Mesendoderm (in vitro differentiated cells): ENCODE measurements at regions not wholly inside any gene's neighbourhood (a gene's known extent, or its start where the extent isn't known, plus 50 kb on each side); places are given as distances from the start of the nearest gene placed in this dataset.
"Not testable (repeated sequence)": the region's sequence is repeated elsewhere in the genome, so short reads cannot be mapped to it uniquely, and the experiment has no call there.

Source experiments
- DNase-seq: peaks from one replicate; pipeline ENCODE4 v3.0.0; 2013
- H2AK5ac ChIP-seq: 2 replicates; pipeline ENCODE4 v1.6.1; 2013; ENCODE audit warnings: low read length, inconsistent platforms
- H2BK120ac ChIP-seq: 2 replicates; pipeline ENCODE4 v1.6.1; 2013; ENCODE audit warnings: low read depth, mild to moderate bottlenecking, low read length, moderate library complexity, mixed read lengths
- H2BK15ac ChIP-seq: replicated peaks from 2 replicates; pipeline ENCODE4 v1.6.1; 2013; ENCODE audit warnings: low read depth, mild to moderate bottlenecking, moderate library complexity
- H2BK5ac ChIP-seq: 2 replicates; pipeline ENCODE4 v1.6.1; 2013; ENCODE audit warnings: low read length, inconsistent platforms
- H3K18ac ChIP-seq: 2 replicates; pipeline ENCODE4 v1.6.1; 2013; ENCODE audit warnings: mild to moderate bottlenecking, low read length, mixed read lengths
- H3K23ac ChIP-seq: one replicate; pipeline ENCODE4 v1.6.1; 2013; ENCODE audit warnings: low read length
- H3K27ac ChIP-seq: 2 replicates; pipeline ENCODE4 v1.5.1; 2013; ENCODE audit warnings: low read depth, mild to moderate bottlenecking, inconsistent platforms, low read length, moderate library complexity
- H3K27me3 ChIP-seq: 2 replicates; pipeline ENCODE4 v1.6.1; 2013; ENCODE audit warnings: low read length, control low read depth, mild to moderate bottlenecking, inconsistent platforms; ENCODE audit not compliant: insufficient read depth, poor library complexity
- H3K36me3 ChIP-seq: 2 replicates; pipeline ENCODE4 v1.6.1; 2013; ENCODE audit warnings: low read length, inconsistent platforms; ENCODE audit not compliant: control insufficient read depth, insufficient read depth
- H3K4ac ChIP-seq: one replicate; pipeline ENCODE4 v1.6.1; 2013; ENCODE audit warnings: low read depth, mild to moderate bottlenecking, low read length, moderate library complexity
- H3K4me1 ChIP-seq: 2 replicates; pipeline ENCODE4 v1.6.1; 2013; ENCODE audit warnings: low read depth, low read length, inconsistent platforms; ENCODE audit not compliant: control insufficient read depth
- H3K4me2 ChIP-seq: 2 replicates; pipeline ENCODE4 v1.6.1; 2013; ENCODE audit warnings: low read length
- H3K4me3 ChIP-seq: 2 replicates; pipeline ENCODE4 v1.5.1; 2013; ENCODE audit warnings: mild to moderate bottlenecking, low read length
- H3K56ac ChIP-seq: one replicate; pipeline ENCODE4 v1.6.1; 2013; ENCODE audit warnings: low read length
- H3K79me1 ChIP-seq: 2 replicates; pipeline ENCODE4 v1.6.1; 2013; ENCODE audit warnings: low read length, inconsistent platforms
- H3K79me2 ChIP-seq: 2 replicates; pipeline ENCODE4 v1.6.1; 2013; ENCODE audit warnings: mild to moderate bottlenecking, low read length; ENCODE audit not compliant: control insufficient read depth, insufficient read depth
- H3K9ac ChIP-seq: 2 replicates; pipeline ENCODE4 v1.6.1; 2013; ENCODE audit warnings: low read length, inconsistent platforms
- H4K5ac ChIP-seq: one replicate; pipeline ENCODE4 v1.6.1; 2013; ENCODE audit warnings: low read length
- H4K8ac ChIP-seq: one replicate; pipeline ENCODE4 v1.6.1; 2013; ENCODE audit warnings: low read depth, mild to moderate bottlenecking, control low read depth, low read length, moderate library complexity
- WGBS: extraction: QIAGEN DNeasy Blood & Tissue Kit; methylation state at CpG from one replicate; pipeline ENCODE4 v1.1.7; 2013; ENCODE audit warnings: low lambda C conversion rate, missing lambda C conversion rate; ENCODE audit not compliant: insufficient coverage; ENCODE audit errors: extremely low coverage; 5-methylcytosine and 5-hydroxymethylcytosine counted together

DNA sequence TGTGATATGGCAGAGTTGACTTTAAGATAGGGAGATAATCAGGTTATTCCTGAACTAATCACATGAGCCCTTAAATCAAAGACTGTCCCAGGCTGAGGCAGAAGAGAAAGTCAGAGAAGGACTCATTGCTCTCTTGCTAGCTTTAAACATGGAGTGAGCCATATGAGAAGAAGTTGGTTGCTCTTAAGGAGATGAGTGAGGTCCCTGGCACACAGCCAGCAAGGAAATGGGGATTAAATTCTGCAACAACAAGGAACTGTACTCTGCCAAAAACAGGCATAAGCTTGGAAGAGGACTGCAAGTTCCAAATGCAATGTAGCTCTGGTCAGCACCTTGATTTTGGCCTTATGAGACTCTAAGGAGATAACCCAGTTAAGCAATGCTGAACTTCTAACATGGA lies 457.0 kb downstream of the PLOD2 start:
- H3K56ac ChIP-seq = no peak overlapping the region
- H3K79me2 ChIP-seq = no peaks in the 10 kb centered on the region
- no peak overlapping the region for H4K8ac ChIP-seq
- no peak overlapping the region for H2BK120ac ChIP-seq
- no peak overlapping the region for H3K9ac ChIP-seq
- no peaks in the 10 kb centered on the region for H3K27me3 ChIP-seq
- H3K4ac ChIP-seq = no peak overlapping the region
- no peak overlapping the region for H3K18ac ChIP-seq
- H2BK5ac ChIP-seq = no peak overlapping the region
- no peak for DNase-seq
- no peak overlapping the region for H2BK15ac ChIP-seq
- no peaks in the 10 kb centered on the region for H3K79me1 ChIP-seq
- H3K4me1 ChIP-seq = no peaks in the 10 kb centered on the region
- H3K23ac ChIP-seq = no peak overlapping the region
- no peak overlapping the region for H3K4me2 ChIP-seq
- H2AK5ac ChIP-seq = no peak overlapping the region
- H3K36me3 ChIP-seq = no peaks in the 10 kb centered on the region
- H3K27ac ChIP-seq = no peak overlapping the region
- H3K4me3 ChIP-seq = no peak overlapping the region
- H4K5ac ChIP-seq = no peak overlapping the region

DNA sequence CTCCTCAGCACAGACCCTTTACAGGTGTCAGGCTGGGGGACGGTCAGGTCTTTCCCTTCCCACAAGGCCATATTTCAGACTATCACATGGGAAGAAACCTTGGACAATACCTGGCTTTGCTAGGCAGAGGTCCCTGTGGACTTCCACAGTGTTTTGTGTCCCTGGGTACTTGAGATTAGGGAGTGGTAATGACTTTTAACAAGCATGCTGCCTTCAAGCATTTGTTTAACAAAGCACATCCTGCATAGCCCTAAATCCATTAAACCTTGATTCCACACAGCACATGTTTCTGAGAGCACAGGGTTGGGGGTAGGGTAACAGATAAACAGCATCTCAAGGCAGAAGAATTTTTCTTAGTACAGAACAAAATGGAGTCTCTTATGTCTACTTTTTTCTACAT lies 451.2 kb downstream of the PLOD2 start:
- H3K9ac ChIP-seq = not testable (repeated sequence)

DNA sequence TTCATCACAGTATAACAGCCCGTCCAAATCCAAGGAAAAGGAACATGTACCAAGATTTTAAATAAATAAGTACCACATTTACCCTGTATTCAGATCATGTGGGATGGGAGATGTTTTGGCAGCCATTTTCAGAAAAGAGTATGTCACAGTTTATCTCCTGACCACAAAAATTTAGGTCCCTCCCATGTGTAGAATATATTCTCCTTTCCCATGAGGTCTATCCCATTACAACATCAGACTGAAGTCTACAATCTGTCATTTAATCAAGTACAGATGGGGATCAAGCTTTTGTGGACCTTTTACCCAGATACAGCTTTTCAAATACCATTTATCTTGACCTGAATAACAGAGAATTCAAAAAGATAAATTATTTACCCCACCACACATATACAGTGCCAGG lies 444.5 kb downstream of the PLOD2 start:
- no peaks in the 10 kb centered on the region for H3K27me3 ChIP-seq
- DNase-seq = no peak
- no peaks in the 10 kb centered on the region for H3K79me2 ChIP-seq
- H3K18ac ChIP-seq = no peak overlapping the region
- H2BK15ac ChIP-seq = no peak overlapping the region
- no peak overlapping the region for H3K23ac ChIP-seq
- H3K4me1 ChIP-seq = no peaks in the 10 kb centered on the region
- no peak overlapping the region for H3K4me2 ChIP-seq
- no peak overlapping the region for H3K27ac ChIP-seq
- H3K36me3 ChIP-seq = no peaks in the 10 kb centered on the region
- H4K5ac ChIP-seq = no peak overlapping the region
- H3K9ac ChIP-seq = no peak overlapping the region
- no peak overlapping the region for H4K8ac ChIP-seq
- H3K4ac ChIP-seq = no peak overlapping the region
- no peak overlapping the region for H2BK5ac ChIP-seq
- H2BK120ac ChIP-seq = no peak overlapping the region
- no CpG with 5 or more reads among the region's 1 CpG for WGBS
- no peaks in the 10 kb centered on the region for H3K79me1 ChIP-seq
- H3K56ac ChIP-seq = no peak overlapping the region
- H3K4me3 ChIP-seq = no peak overlapping the region
- no peak overlapping the region for H2AK5ac ChIP-seq

More for the DNA sequence above, 451.2 kb downstream of the PLOD2 start:
- WGBS = no CpG with 5 or more reads among the region's 1 CpG
- not testable (repeated sequence) for H3K23ac ChIP-seq, H3K27ac ChIP-seq, H2BK120ac ChIP-seq, H4K8ac ChIP-seq, H3K4me2 ChIP-seq, H3K18ac ChIP-seq, H2AK5ac ChIP-seq, H3K4me3 ChIP-seq, H3K4ac ChIP-seq, H4K5ac ChIP-seq, H3K27me3 ChIP-seq, H3K79me2 ChIP-seq, DNase-seq, H2BK5ac ChIP-seq, H3K4me1 ChIP-seq, H3K36me3 ChIP-seq, H3K79me1 ChIP-seq, H2BK15ac ChIP-seq, H3K56ac ChIP-seq

DNA sequence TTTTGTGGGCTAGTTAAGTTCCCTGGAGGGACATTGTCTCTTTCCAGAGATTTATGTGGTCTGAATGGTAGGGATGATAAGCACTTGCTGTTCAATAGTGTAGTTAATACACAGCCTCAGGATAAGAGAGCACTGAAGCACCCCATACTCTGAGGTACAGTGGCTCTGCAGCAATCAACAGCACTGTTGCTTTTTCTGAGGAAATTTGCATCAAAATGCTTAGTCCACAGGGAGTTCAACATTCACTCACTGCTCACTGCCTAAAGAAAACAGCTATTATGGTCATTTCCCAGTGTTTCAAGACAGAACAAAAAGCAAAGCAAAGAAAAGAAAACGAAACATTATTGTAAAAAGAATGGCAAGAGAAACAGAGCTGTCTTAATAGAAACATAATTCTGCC lies 441.9 kb downstream of the PLOD2 start:
- Histone ChIP-seq H3K56ac (no peak overlapping the region), H3K79me2 (no peaks in the 10 kb centered on the region), H3K4me3 (no peak overlapping the region), H3K36me3 (no peaks in the 10 kb centered on the region), H3K27ac (no peak overlapping the region), H2BK120ac (no peak overlapping the region), H3K4ac (no peak overlapping the region), H4K5ac (no peak overlapping the region), H3K4me2 (no peak overlapping the region), H3K4me1 (no peaks in the 10 kb centered on the region), H2BK5ac (no peak overlapping the region), H2AK5ac (no peak overlapping the region), H3K79me1 (no peaks in the 10 kb centered on the region), H3K23ac (no peak overlapping the region), H3K18ac (no peak overlapping the region), H4K8ac (no peak overlapping the region), H3K27me3 (no peaks in the 10 kb centered on the region), H2BK15ac (no peak overlapping the region), H3K9ac (no peak overlapping the region)
- DNase-seq = peak; percentile 11
- WGBS = no CpG with 5 or more reads among the region's 1 CpG

DNA sequence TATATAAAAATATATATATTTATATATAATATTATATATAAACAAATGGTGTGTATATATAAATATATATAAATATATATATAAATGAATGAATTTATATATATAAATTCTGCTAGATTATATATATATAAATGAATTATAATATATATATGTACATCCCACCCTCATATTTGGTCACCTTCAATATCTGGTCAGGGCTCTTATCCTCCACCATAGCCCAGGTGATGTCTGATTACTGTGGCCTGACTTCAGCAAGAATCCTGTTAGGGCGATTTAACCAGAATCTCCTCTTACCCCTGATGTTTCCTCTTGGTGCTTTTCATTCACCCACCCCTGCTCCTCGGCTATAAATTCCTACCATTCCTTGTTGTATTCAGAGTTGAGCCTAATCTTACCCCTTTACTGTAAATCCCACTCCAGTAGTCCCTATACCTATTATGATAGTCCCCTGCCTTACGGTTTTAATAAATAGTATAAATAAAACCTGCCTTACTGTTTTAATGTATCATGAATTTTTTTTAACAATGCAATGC lies 439.6 kb downstream of the PLOD2 start:
- no peak overlapping the region for H2BK5ac ChIP-seq
- WGBS = no CpG with 5 or more reads among the region's 3 CpGs

DNA sequence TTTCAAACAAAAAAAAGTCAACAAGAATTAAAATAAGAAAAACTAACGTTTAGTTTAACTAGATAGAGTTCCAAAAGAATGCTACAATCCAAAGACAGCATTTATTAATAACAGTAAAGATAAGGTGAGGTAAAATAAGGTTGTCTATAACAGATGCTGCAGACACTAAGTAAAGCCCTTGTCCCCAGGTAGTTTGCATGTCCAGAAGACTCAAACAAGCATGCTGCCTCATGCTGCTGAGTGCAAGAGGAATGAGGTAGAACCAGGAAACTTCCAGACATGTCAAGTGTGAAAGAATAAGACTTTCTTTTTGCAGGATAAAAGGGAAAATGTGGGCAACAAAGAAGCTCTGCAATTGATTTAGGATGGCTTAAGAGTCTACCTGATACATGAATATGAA lies 439.2 kb downstream of the PLOD2 start:
- no peaks in the 10 kb centered on the region for H3K4me1 ChIP-seq
- H2BK5ac ChIP-seq = no peak overlapping the region
- H4K5ac ChIP-seq = no peak overlapping the region
- no peaks in the 10 kb centered on the region for H3K36me3 ChIP-seq
- no peak overlapping the region for H3K23ac ChIP-seq
- no peak overlapping the region for H2BK120ac ChIP-seq
- H3K79me1 ChIP-seq = no peaks in the 10 kb centered on the region
- H3K79me2 ChIP-seq = no peaks in the 10 kb centered on the region
- H2BK15ac ChIP-seq = no peak overlapping the region
- no peak overlapping the region for H3K4me2 ChIP-seq
- no peak overlapping the region for H3K4me3 ChIP-seq
- no peaks in the 10 kb centered on the region for H3K27me3 ChIP-seq
- H4K8ac ChIP-seq = no peak overlapping the region
- no peak overlapping the region for H2AK5ac ChIP-seq
- WGBS = no CpG with 5 or more reads among the region's 1 CpG
- no peak overlapping the region for H3K27ac ChIP-seq
- H3K18ac ChIP-seq = no peak overlapping the region
- no peak overlapping the region for H3K56ac ChIP-seq
- DNase-seq = peak; percentile 6
- no peak overlapping the region for H3K4ac ChIP-seq
- no peak overlapping the region for H3K9ac ChIP-seq

More for the DNA sequence above, 439.6 kb downstream of the PLOD2 start:
- no peak overlapping the region for H3K4ac ChIP-seq
- no peaks in the 10 kb centered on the region for H3K27me3 ChIP-seq
- no peaks in the 10 kb centered on the region for H3K4me1 ChIP-seq
- no peak overlapping the region for H2AK5ac ChIP-seq
- H3K79me1 ChIP-seq = no peaks in the 10 kb centered on the region
- H4K5ac ChIP-seq = no peak overlapping the region
- H3K18ac ChIP-seq = no peak overlapping the region
- peak; percentile 43 for DNase-seq
- H3K4me3 ChIP-seq = no peak overlapping the region
- no peak overlapping the region for H3K4me2 ChIP-seq
- no peak overlapping the region for H4K8ac ChIP-seq
- H3K23ac ChIP-seq = no peak overlapping the region
- no peak overlapping the region for H3K56ac ChIP-seq
- H3K27ac ChIP-seq = no peak overlapping the region
- no peak overlapping the region for H3K9ac ChIP-seq
- H3K79me2 ChIP-seq = no peaks in the 10 kb centered on the region
- no peaks in the 10 kb centered on the region for H3K36me3 ChIP-seq
- H2BK15ac ChIP-seq = no peak overlapping the region
- no peak overlapping the region for H2BK120ac ChIP-seq
